ENCODE measurements at regions not wholly inside any gene's neighbourhood (a gene's known extent, or its start where the extent isn't known, plus 50 kb on each side); places are given as distances from the start of the nearest gene placed in this dataset.

DNA sequence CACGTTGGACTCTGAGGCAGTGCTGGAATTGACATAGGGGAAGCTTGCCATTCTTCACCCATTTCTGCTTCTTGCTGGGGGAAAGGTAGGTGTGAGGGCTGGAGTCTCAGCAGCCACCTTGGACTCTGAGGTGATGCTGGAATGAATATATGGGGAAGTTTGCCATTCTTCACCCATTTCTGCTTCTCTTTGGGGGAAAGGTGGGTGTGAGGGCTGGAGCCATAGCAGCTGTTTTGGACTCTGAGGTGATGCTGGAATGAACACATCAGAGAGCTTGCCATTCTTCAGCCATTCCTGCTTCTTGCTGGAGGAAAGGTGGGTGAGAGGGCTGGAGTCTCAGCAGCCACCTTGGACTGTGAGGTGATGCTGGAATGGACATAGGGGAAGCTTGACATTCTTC is 115.1 kb downstream of the CRLF2 start:
- H3K4me2 ChIP-seq (ENCODE audit: low read depth, low read length, poor library complexity, severe bottlenecking), result no peak overlapping the region
- H3K79me2 ChIP-seq (ENCODE audit: insufficient read depth, low read length), result no peaks in the 10 kb centered on the region
- no peaks in the 10 kb centered on the region for H3K27me3 ChIP-seq (ENCODE audit: insufficient read depth, low read length, poor library complexity, severe bottlenecking)

DNA sequence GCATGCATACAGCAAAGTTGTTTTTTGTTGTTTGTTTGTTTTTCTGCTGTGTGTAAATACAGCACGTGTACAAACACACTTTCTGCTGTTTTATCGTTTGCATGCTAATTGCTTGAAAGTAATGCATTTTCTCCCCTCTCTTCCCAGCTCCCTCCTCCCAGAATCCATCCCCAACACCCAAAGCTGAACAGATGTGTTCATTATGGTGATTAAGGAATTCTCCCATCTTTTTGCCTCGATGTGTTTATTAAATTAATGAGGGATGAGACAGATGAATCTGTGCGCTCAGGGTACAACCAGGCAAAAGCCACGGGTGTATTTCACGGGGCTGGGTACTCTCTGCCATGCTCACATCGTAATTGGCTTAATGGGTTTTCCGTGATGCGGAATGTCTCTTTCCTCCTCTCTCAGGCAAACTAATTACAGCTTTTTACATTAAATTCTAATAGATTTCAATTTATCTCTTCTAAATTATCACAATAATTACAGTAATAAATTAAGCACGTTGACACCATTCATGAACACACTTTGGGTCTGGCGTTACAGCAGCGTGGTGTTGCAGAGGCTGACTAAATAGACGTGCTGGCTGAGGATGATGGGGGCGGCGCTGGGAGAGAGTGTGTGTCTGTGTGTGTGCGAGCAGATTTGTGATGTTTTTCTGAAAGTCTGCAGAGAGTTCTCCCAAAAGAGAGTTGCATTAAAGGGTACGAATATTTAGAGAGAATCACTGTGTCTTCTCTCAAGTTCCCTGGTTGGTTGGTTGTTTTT is 117.7 kb downstream of the CRLF2 start:
- Histone ChIP-seq H3K4me1 (ENCODE audit: insufficient read depth, low read length, poor library complexity, severe bottlenecking) (no peaks in the 10 kb centered on the region), H3F3A (ENCODE audit: low read depth) (no peaks in the 10 kb centered on the region), H3K9ac (ENCODE audit: low read depth, low read length, poor library complexity, severe bottlenecking) (no peak overlapping the region), H2AFZ (ENCODE audit: low read length) (no peak overlapping the region), H3K9me2 (replicated peaks; ENCODE audit: low read depth, low read length) (no peaks in the 10 kb centered on the region), H3K4me3 (ENCODE audit: low read length, poor library complexity, severe bottlenecking) (no peak overlapping the region), H3K9me3 (ENCODE audit: insufficient read depth, low read depth, low read length) (no peaks in the 10 kb centered on the region), H4K20me1 (ENCODE audit: insufficient read depth, low read length, poor library complexity, severe bottlenecking) (no peaks in the 10 kb centered on the region), H3K79me2 (ENCODE audit: insufficient read depth, low read length) (no peaks in the 10 kb centered on the region), H3K4me2 (ENCODE audit: low read depth, low read length, poor library complexity, severe bottlenecking) (no peak overlapping the region), H3K36me3 (ENCODE audit: insufficient read depth, low read length) (no peaks in the 10 kb centered on the region), H3K27me3 (ENCODE audit: insufficient read depth, low read length, poor library complexity, severe bottlenecking) (no peaks in the 10 kb centered on the region)
- TF ChIP-seq EZH2phosphoT487 (IDR thresholded peaks at IDR 0.05; ENCODE audit: borderline replicate concordance), result no peak
- TF ChIP-seq, protein P1, sequence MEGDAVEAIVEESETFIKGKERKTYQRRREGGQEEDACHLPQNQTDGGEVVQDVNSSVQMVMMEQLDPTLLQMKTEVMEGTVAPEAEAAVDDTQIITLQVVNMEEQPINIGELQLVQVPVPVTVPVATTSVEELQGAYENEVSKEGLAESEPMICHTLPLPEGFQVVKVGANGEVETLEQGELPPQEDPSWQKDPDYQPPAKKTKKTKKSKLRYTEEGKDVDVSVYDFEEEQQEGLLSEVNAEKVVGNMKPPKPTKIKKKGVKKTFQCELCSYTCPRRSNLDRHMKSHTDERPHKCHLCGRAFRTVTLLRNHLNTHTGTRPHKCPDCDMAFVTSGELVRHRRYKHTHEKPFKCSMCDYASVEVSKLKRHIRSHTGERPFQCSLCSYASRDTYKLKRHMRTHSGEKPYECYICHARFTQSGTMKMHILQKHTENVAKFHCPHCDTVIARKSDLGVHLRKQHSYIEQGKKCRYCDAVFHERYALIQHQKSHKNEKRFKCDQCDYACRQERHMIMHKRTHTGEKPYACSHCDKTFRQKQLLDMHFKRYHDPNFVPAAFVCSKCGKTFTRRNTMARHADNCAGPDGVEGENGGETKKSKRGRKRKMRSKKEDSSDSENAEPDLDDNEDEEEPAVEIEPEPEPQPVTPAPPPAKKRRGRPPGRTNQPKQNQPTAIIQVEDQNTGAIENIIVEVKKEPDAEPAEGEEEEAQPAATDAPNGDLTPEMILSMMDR (conservative IDR thresholded peaks at IDR 0.05; ENCODE audit: low read length), result no peak

More for the DNA sequence above, 115.1 kb downstream of the CRLF2 start:
- Histone ChIP-seq H3K9ac (ENCODE audit: low read depth, low read length, poor library complexity, severe bottlenecking) (no peak overlapping the region), H3K36me3 (ENCODE audit: insufficient read depth, low read length) (no peaks in the 10 kb centered on the region), H3F3A (ENCODE audit: low read depth) (no peaks in the 10 kb centered on the region), H4K20me1 (ENCODE audit: insufficient read depth, low read length, poor library complexity, severe bottlenecking) (no peaks in the 10 kb centered on the region), H2AFZ (ENCODE audit: low read length) (no peak overlapping the region), H3K4me3 (ENCODE audit: low read length, poor library complexity, severe bottlenecking) (no peak overlapping the region), H3K4me1 (ENCODE audit: insufficient read depth, low read length, poor library complexity, severe bottlenecking) (no peaks in the 10 kb centered on the region), H3K9me3 (ENCODE audit: insufficient read depth, low read depth, low read length) (no peaks in the 10 kb centered on the region), H3K9me2 (replicated peaks; ENCODE audit: low read depth, low read length) (no peaks in the 10 kb centered on the region)
- TF ChIP-seq EZH2phosphoT487 (IDR thresholded peaks at IDR 0.05; ENCODE audit: borderline replicate concordance), result no peak
- TF ChIP-seq, protein P1 (conservative IDR thresholded peaks at IDR 0.05; ENCODE audit: low read length), result no peak

DNA sequence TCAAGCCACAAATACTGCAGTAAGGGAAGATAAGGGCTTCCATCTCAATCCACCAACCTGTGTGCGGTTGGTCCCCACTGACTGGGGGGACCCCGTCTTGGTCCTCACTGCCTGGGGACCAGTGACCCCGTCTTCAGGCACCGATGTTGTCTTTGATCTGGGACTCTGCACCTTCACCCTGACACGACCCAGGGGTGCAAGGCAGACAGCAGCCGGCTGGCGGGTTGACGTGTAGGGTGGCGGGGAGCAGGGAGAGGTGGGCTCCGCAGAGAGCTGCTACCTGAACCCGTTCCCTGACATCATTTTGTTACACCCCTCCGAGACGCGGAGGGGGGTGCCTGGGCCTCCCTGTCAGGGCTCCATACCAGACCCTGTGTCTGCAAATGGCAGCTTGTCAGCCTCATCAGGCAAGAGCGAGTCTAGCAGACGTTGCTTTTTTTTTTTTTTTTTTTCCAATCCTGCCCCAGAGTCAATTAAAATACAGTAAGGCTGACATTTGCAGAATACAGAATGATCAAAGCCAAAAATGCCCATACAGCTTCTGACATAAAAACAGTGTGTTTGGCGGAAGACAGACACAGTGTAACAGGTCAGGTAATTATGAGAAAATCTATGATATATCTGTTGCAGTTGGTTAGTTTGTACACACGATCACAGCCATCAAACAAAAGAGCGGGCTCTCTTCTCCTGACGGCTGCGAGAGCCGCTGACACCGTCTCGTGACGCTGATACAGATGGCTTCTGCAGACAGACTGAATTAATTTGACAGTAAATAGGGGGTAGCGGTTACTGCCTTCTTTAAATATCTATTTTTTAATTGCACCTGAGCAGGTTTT is 118.6 kb downstream of the CRLF2 start:
- no peaks in the 10 kb centered on the region for H3K9me2 ChIP-seq (replicated peaks; ENCODE audit: low read depth, low read length)
- H3K4me2 ChIP-seq (ENCODE audit: low read depth, low read length, poor library complexity, severe bottlenecking), result no peak overlapping the region
- no peaks in the 10 kb centered on the region for H3K27me3 ChIP-seq (ENCODE audit: insufficient read depth, low read length, poor library complexity, severe bottlenecking)
- no peaks in the 10 kb centered on the region for H3K79me2 ChIP-seq (ENCODE audit: insufficient read depth, low read length)
- H3K9me3 ChIP-seq (ENCODE audit: insufficient read depth, low read depth, low read length), result no peaks in the 10 kb centered on the region
- no peaks in the 10 kb centered on the region for H4K20me1 ChIP-seq (ENCODE audit: insufficient read depth, low read length, poor library complexity, severe bottlenecking)
- TF ChIP-seq, protein P1 (conservative IDR thresholded peaks at IDR 0.05; ENCODE audit: low read length), result no peak
- no peak for TF ChIP-seq EZH2phosphoT487 (IDR thresholded peaks at IDR 0.05; ENCODE audit: borderline replicate concordance)
- no peaks in the 10 kb centered on the region for H3F3A ChIP-seq (ENCODE audit: low read depth)
- H2AFZ ChIP-seq (ENCODE audit: low read length), result no peak overlapping the region
- H3K4me3 ChIP-seq (ENCODE audit: low read length, poor library complexity, severe bottlenecking), result no peak overlapping the region
- no peaks in the 10 kb centered on the region for H3K4me1 ChIP-seq (ENCODE audit: insufficient read depth, low read length, poor library complexity, severe bottlenecking)
- H3K36me3 ChIP-seq (ENCODE audit: insufficient read depth, low read length), result no peaks in the 10 kb centered on the region
- no peak overlapping the region for H3K9ac ChIP-seq (ENCODE audit: low read depth, low read length, poor library complexity, severe bottlenecking)

Measured in Loucy (cell line).